Stromal cell of bone marrow (primary cell): ENCODE measurements at regions not wholly inside any gene's neighbourhood (a gene's known extent, or its start where the extent isn't known, plus 50 kb on each side); places are given as distances from the start of the nearest gene placed in this dataset.

Experiments
- DNase-seq: peaks from one replicate; pipeline ENCODE4 v3.0.0-alpha.2; 2012; ENCODE audit warnings: low read depth

- DNase-seq = no peak
These were observed 105.7 kb upstream of the KL start for GRCh38 chr13:32910530-32910929.

GRCh38 chr13:32911506-32911905 lies 104.7 kb upstream of the KL start:
- DNase-seq = no peak

GRCh38 chr13:32914686-32915085 lies 101.5 kb upstream of the KL start:
- DNase-seq = no peak

- DNase-seq = no peak
These were observed 98.7 kb upstream of the KL start for GRCh38 chr13:32917504-32917903.

- DNase-seq = no peak
These were observed 92.5 kb upstream of the KL start for GRCh38 chr13:32923725-32924124.

- no peak for DNase-seq
These were observed 91.3 kb upstream of the KL start for GRCh38 chr13:32924886-32925285.

GRCh38 chr13:32925506-32925905 lies 90.7 kb upstream of the KL start:
- DNase-seq = no peak

GRCh38 chr13:32932376-32932775 lies 83.8 kb upstream of the KL start:
- DNase-seq = no peak

GRCh38 chr13:32936716-32937115 lies 79.5 kb upstream of the KL start:
- no peak for DNase-seq

- no peak for DNase-seq
These were observed 77.9 kb upstream of the KL start for GRCh38 chr13:32938314-32938713.

GRCh38 chr13:32938907-32939306 lies 77.3 kb upstream of the KL start:
- peak; percentile 24 for DNase-seq

- no peak for DNase-seq
These were observed 75.6 kb upstream of the KL start for GRCh38 chr13:32940601-32941000.

GRCh38 chr13:32941368-32941767 lies 74.9 kb upstream of the KL start:
- DNase-seq = no peak

GRCh38 chr13:32946558-32946957 lies 69.7 kb upstream of the KL start:
- DNase-seq = no peak

GRCh38 chr13:32947411-32948276 lies 68.6 kb upstream of the KL start:
- no peak for DNase-seq

- no peak for DNase-seq
These were observed 66.4 kb upstream of the KL start for GRCh38 chr13:32949820-32950219.

GRCh38 chr13:32951580-32951979 lies 64.6 kb upstream of the KL start:
- no peak for DNase-seq

- no peak for DNase-seq
These were observed 60.2 kb upstream of the KL start for GRCh38 chr13:32955881-32956594.

GRCh38 chr13:32956595-32956933 lies 59.7 kb upstream of the KL start:
- no peak for DNase-seq

- no peak for DNase-seq
These were observed 55.6 kb upstream of the KL start for GRCh38 chr13:32960626-32961025.

- no peak for DNase-seq
These were observed 54.5 kb upstream of the KL start for GRCh38 chr13:32961724-32962123.

GRCh38 chr13:32962342-32962741 lies 53.9 kb upstream of the KL start:
- no peak for DNase-seq

GRCh38 chr13:32964987-32965386 lies 51.2 kb upstream of the KL start:
- no peak for DNase-seq
